ENCODE measurements at regions not wholly inside any gene's neighbourhood (a gene's known extent, or its start where the extent isn't known, plus 50 kb on each side); places are given as distances from the start of the nearest gene placed in this dataset.

DNA sequence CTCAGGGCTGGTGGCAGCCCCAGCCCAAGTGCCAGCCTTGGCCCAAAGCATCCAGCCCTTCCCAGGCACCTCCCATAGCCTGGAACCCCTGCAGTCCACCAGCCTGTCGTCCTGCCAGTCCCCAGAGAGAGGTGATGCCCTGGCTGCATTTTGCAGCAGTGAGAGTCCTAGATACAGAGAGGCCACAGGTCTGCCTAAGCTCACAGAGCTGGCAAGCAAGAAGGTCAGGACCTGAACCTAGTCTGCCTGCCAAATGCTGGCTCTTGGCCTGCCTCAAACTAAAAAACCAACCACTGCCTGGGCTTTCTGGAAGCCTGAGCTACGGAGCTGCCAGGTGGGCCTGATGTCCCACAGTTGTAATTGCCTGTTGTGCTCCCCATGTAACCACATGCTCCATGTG, 164.9 kb downstream of the PHETA1 start:
- 89% methylated on average over 2 of the region's 2 CpGs for WGBS
- H3K4me1 ChIP-seq (ENCODE audit: insufficient read depth, low read length): no peaks in the 10 kb centered on the region
- no peaks in the 10 kb centered on the region for H3K9me3 ChIP-seq (ENCODE audit: insufficient read depth, low read depth, low read length)
- H3K36me3 ChIP-seq (ENCODE audit: insufficient read depth, low read length): no peaks in the 10 kb centered on the region
- no peaks in the 10 kb centered on the region for H3K27me3 ChIP-seq (ENCODE audit: insufficient read depth, low read length)
- no peak overlapping the region for H3K9ac ChIP-seq (ENCODE audit: low read depth, low read length)
- no peak overlapping the region for H3K27ac ChIP-seq (ENCODE audit: low read depth, low read length)
- no peak overlapping the region for H3K4me3 ChIP-seq (ENCODE audit: low read length)

DNA sequence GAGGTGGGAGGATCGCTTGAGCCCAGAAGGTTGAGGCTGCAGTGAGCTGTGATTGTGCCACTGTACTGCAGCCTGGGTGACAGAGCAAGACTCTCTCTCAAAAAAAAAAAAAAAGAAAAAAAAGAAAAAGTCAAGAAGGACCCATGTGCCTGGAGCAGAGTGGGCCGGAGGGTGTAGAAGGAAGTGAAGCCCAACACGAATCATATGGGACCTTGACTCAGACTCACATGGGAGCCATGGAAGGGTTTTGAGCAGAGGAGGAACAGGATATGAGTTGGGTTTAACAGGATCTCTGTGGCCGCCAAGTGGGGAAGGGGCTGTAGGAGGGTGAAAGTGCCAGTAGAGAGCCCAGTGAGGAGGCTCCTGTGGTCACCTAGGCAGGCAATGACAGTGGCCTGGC, 165.4 kb downstream of the PHETA1 start:
- no peaks in the 10 kb centered on the region for H3K36me3 ChIP-seq (ENCODE audit: insufficient read depth, low read length)
- no peak overlapping the region for H3K27ac ChIP-seq (ENCODE audit: low read depth, low read length)
- H3K4me1 ChIP-seq (ENCODE audit: insufficient read depth, low read length): no peaks in the 10 kb centered on the region
- no peaks in the 10 kb centered on the region for H3K9me3 ChIP-seq (ENCODE audit: insufficient read depth, low read depth, low read length)
- no peaks in the 10 kb centered on the region for H3K27me3 ChIP-seq (ENCODE audit: insufficient read depth, low read length)
- H3K4me3 ChIP-seq (ENCODE audit: low read length): no peak overlapping the region
- WGBS: 92% methylated on average over 4 of the region's 4 CpGs
- no peak overlapping the region for H3K9ac ChIP-seq (ENCODE audit: low read depth, low read length)

DNA sequence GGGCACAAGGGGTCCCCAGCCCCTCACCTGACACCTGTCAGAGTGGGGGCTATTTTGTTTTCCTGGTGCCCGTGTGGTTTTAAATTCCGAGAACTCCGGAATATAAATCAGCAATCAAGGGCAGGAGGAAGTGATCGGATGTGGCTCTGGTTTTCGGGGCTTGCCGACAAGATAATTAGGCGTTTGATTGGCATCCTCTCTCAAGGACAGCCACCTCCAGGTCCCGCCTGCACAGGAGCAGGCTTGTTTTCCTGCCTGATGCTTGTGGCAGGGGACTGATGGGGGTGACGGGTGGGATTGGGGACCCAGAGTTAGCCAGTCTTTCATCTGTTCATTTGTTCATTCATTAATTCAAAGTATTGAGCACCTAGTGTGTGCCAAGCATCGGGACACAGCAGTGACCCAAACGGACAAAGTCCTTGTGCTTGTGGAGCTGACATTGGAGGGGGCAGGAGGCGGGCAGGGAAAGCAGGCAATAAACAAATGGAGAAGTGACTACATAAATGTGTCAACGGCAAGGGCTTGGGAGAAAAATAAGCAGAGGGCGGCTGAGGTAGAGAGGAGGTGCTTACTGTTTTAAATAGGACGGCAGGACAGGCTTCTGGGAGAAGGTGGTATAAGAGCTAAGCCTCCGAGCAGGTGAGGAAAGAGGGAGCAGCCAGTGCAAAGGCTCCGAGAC, 166.5 kb downstream of the PHETA1 start:
- WGBS: 93% methylated on average over 17 of the region's 17 CpGs
- Histone ChIP-seq H3K4me1 (ENCODE audit: insufficient read depth, low read length) (no peaks in the 10 kb centered on the region), H3K9me3 (ENCODE audit: insufficient read depth, low read depth, low read length) (no peaks in the 10 kb centered on the region), H3K27me3 (ENCODE audit: insufficient read depth, low read length) (no peaks in the 10 kb centered on the region), H3K9ac (ENCODE audit: low read depth, low read length) (no peak overlapping the region), H3K36me3 (ENCODE audit: insufficient read depth, low read length) (no peaks in the 10 kb centered on the region), H3K27ac (ENCODE audit: low read depth, low read length) (no peak overlapping the region), H3K4me3 (ENCODE audit: low read length) (no peak overlapping the region)

GRCh38 chr12:111201495-111202236, 167.2 kb downstream of the PHETA1 start:
- WGBS: 86% methylated on average over 11 of the region's 11 CpGs
- Histone ChIP-seq H3K27ac (ENCODE audit: low read depth, low read length) (no peak overlapping the region), H3K36me3 (ENCODE audit: insufficient read depth, low read length) (no peaks in the 10 kb centered on the region), H3K4me3 (ENCODE audit: low read length) (no peak overlapping the region), H3K9me3 (ENCODE audit: insufficient read depth, low read depth, low read length) (no peaks in the 10 kb centered on the region), H3K9ac (ENCODE audit: low read depth, low read length) (no peak overlapping the region), H3K4me1 (ENCODE audit: insufficient read depth, low read length) (no peaks in the 10 kb centered on the region), H3K27me3 (ENCODE audit: insufficient read depth, low read length) (no peaks in the 10 kb centered on the region)

DNA sequence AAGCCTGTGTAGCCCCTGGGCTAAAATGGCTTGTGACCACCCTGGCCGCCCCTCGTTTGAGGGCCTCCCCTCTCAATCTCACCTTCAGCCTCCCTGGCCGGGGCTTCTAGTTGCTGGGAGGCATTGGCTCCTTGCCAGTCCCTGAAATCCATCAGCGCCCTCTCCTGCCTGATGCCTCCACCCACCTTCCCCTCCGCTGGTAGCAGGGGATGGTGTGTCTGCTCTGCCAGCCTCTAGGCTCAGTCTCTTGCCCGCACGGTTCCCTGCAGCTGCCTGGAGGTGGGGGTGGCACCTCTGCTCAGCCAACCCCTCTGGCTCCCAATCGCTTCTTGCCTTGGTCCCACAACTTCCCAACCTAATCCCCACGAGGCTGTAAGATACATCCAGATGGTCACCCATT, 167.9 kb downstream of the PHETA1 start:
- no peak overlapping the region for H3K4me3 ChIP-seq (ENCODE audit: low read length)
- no peaks in the 10 kb centered on the region for H3K36me3 ChIP-seq (ENCODE audit: insufficient read depth, low read length)
- no peak overlapping the region for H3K9ac ChIP-seq (ENCODE audit: low read depth, low read length)
- no peak overlapping the region for H3K27ac ChIP-seq (ENCODE audit: low read depth, low read length)
- WGBS: 69% methylated on average over 8 of the region's 9 CpGs
- no peaks in the 10 kb centered on the region for H3K27me3 ChIP-seq (ENCODE audit: insufficient read depth, low read length)
- no peaks in the 10 kb centered on the region for H3K9me3 ChIP-seq (ENCODE audit: insufficient read depth, low read depth, low read length)
- no peaks in the 10 kb centered on the region for H3K4me1 ChIP-seq (ENCODE audit: insufficient read depth, low read length)

GRCh38 chr12:111197376-111197944, 171.4 kb downstream of the PHETA1 start:
- Histone ChIP-seq H3K4me1 (ENCODE audit: insufficient read depth, low read length) (peaks cover 8% of the 10 kb centered on the region; the same call in 1 of the 2 replicates), H3K36me3 (ENCODE audit: insufficient read depth, low read length) (no peaks in the 10 kb centered on the region), H3K4me3 (ENCODE audit: low read length) (no peak overlapping the region), H3K27ac (ENCODE audit: low read depth, low read length) (no peak overlapping the region), H3K9ac (ENCODE audit: low read depth, low read length) (no peak overlapping the region), H3K27me3 (ENCODE audit: insufficient read depth, low read length) (no peaks in the 10 kb centered on the region), H3K9me3 (ENCODE audit: insufficient read depth, low read depth, low read length) (no peaks in the 10 kb centered on the region)
- 97% methylated on average over 6 of the region's 6 CpGs for WGBS

DNA sequence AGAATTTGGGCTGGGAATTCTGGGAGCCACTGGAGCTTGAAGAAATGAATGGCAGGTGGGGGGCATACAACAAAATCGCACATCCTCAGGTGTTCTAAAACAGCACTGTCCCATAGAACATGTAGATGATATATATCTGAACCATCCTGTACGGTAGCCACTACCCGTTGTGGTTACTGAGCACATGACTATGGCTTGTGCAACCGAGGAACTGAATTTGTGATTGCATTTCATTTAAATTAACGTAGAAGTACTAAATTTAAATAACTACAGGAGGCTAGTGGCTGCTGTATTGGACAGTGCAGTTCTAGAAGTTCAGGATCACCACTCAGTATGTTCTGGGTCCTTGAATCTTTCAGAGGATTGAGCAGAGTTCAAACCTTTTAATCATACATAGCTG, 172.4 kb downstream of the PHETA1 start:
- no peak overlapping the region for H3K9ac ChIP-seq (ENCODE audit: low read depth, low read length)
- no peaks in the 10 kb centered on the region for H3K36me3 ChIP-seq (ENCODE audit: insufficient read depth, low read length)
- no peaks in the 10 kb centered on the region for H3K9me3 ChIP-seq (ENCODE audit: insufficient read depth, low read depth, low read length)
- no peak overlapping the region for H3K4me3 ChIP-seq (ENCODE audit: low read length)
- 99% methylated on average over 5 of the region's 5 CpGs for WGBS
- H3K4me1 ChIP-seq (ENCODE audit: insufficient read depth, low read length): peaks cover 8% of the 10 kb centered on the region; the same call in 1 of the 2 replicates
- no peaks in the 10 kb centered on the region for H3K27me3 ChIP-seq (ENCODE audit: insufficient read depth, low read length)
- H3K27ac ChIP-seq (ENCODE audit: low read depth, low read length): no peak overlapping the region

DNA sequence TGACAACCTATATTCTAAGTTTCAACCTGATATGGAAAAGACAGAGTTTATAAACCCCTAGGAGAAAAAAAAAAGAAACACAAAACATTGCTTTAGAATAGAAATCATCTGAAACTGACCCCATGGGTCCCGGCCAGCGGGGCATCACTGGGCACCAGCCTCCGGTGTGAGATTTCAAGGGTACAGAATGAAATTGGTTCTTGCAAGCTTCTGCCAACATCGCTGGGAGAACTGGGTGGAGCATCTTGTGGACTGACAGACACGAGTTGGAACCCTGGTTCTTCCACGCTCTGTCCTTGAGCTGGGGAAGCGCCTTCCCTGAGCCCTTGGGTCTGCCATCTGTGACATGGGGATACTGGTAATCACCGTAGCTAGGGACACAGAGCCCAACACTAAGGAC, 173.6 kb downstream of the PHETA1 start:
- Histone ChIP-seq H3K36me3 (ENCODE audit: insufficient read depth, low read length) (no peaks in the 10 kb centered on the region), H3K27ac (ENCODE audit: low read depth, low read length) (no peak overlapping the region), H3K4me3 (ENCODE audit: low read length) (no peak overlapping the region), H3K4me1 (ENCODE audit: insufficient read depth, low read length) (peaks cover 8% of the 10 kb centered on the region; the same call in 1 of the 2 replicates), H3K9me3 (ENCODE audit: insufficient read depth, low read depth, low read length) (no peaks in the 10 kb centered on the region), H3K27me3 (ENCODE audit: insufficient read depth, low read length) (no peaks in the 10 kb centered on the region), H3K9ac (ENCODE audit: low read depth, low read length) (no peak overlapping the region)
- 91% methylated on average over 8 of the region's 8 CpGs for WGBS

DNA sequence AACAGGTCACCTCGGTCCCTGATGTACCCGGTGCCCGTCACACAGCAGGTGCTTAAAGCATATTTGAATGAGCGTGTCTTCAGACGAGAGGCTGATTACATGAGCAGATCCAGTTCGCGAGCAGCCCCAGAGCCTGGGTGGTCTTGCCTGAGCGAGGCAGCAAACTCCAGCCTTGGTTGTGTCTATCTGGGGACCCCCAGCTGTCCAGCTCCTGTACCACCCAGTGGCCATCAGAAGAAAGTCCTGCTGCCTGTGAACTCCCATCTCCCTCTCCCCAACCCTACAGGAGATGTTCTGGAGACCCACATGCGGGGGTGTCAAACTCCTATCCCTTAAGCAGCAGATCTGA, 174.2 kb downstream of the PHETA1 start:
- Histone ChIP-seq H3K9ac (ENCODE audit: low read depth, low read length) (no peak overlapping the region), H3K36me3 (ENCODE audit: insufficient read depth, low read length) (no peaks in the 10 kb centered on the region), H3K9me3 (ENCODE audit: insufficient read depth, low read depth, low read length) (no peaks in the 10 kb centered on the region), H3K27me3 (ENCODE audit: insufficient read depth, low read length) (no peaks in the 10 kb centered on the region), H3K4me1 (ENCODE audit: insufficient read depth, low read length) (peaks cover 8% of the 10 kb centered on the region; the same call in 1 of the 2 replicates), H3K27ac (ENCODE audit: low read depth, low read length) (no peak overlapping the region), H3K4me3 (ENCODE audit: low read length) (no peak overlapping the region)
- WGBS: 90% methylated on average over 9 of the region's 9 CpGs

DNA sequence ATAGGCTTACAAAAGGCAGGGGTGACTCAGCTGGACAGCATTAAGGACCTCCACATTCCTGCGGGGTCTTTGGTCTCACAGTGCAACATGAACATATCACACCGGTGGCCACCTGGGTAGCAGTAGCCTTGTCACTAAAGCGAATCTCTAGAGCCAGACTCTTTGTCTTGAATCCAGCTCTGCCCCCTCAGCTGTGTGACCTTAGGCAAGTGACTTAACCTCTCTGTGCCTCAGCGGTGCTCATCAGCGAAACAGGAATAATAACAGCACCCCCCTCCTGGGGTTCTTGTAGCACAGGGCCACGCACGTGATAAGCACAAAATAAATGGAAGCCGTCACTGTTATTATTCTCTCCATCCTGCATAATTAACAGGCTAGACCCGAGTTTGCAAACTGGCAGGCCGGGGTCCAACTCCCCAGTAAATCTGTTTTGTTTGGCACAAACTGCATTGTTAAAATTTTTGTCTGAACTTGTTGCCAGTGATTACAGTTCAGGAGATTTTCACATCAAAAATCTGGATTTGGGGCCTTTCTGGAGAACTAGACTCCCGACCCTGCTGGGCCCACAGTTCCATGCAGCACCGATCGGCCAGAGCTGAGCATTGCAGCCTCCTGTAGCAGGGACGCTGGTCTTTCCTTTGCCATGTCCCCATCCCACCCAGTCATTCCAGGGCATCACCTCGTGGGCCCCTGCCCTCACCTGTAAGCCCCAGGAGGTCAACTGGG, 174.8 kb downstream of the PHETA1 start:
- Histone ChIP-seq H3K9me3 (ENCODE audit: insufficient read depth, low read depth, low read length) (no peaks in the 10 kb centered on the region), H3K36me3 (ENCODE audit: insufficient read depth, low read length) (no peaks in the 10 kb centered on the region), H3K4me3 (ENCODE audit: low read length) (no peak overlapping the region), H3K9ac (ENCODE audit: low read depth, low read length) (no peak overlapping the region), H3K27me3 (ENCODE audit: insufficient read depth, low read length) (no peaks in the 10 kb centered on the region), H3K4me1 (ENCODE audit: insufficient read depth, low read length) (peaks cover 8% of the 10 kb centered on the region; the same call in 1 of the 2 replicates), H3K27ac (ENCODE audit: low read depth, low read length) (no peak overlapping the region)
- 91% methylated on average over 15 of the region's 15 CpGs for WGBS

DNA sequence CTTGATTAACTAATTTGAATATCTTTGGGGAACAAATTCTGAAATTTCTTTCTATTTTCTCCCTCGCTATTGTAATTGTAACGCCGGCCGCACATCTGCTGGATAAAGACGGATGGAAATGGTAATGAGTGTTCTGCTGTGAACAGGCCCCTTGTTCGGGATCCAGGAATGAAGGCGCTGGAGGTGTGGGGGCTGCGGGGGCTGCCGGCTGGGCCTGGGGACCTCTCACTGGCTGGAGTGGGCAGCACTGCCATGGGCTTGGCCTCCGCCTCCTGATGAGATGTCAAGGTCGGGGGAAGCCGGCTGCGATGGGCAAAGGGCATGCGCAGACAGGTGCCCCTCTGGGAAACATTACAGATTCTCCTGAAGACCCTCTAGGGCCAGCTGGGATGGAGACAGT, 175.4 kb downstream of the PHETA1 start:
- Histone ChIP-seq H3K36me3 (ENCODE audit: insufficient read depth, low read length) (no peaks in the 10 kb centered on the region), H3K27ac (ENCODE audit: low read depth, low read length) (no peak overlapping the region), H3K9ac (ENCODE audit: low read depth, low read length) (no peak overlapping the region), H3K27me3 (ENCODE audit: insufficient read depth, low read length) (no peaks in the 10 kb centered on the region), H3K4me3 (ENCODE audit: low read length) (no peak overlapping the region), H3K9me3 (ENCODE audit: insufficient read depth, low read depth, low read length) (no peaks in the 10 kb centered on the region), H3K4me1 (ENCODE audit: insufficient read depth, low read length) (peaks cover 8% of the 10 kb centered on the region; the same call in 1 of the 2 replicates)
- WGBS: 81% methylated on average over 14 of the region's 14 CpGs
